ENCODE measurements at regions not wholly inside any gene's neighbourhood (a gene's known extent, or its start where the extent isn't known, plus 50 kb on each side); places are given as distances from the start of the nearest gene placed in this dataset.

DNA sequence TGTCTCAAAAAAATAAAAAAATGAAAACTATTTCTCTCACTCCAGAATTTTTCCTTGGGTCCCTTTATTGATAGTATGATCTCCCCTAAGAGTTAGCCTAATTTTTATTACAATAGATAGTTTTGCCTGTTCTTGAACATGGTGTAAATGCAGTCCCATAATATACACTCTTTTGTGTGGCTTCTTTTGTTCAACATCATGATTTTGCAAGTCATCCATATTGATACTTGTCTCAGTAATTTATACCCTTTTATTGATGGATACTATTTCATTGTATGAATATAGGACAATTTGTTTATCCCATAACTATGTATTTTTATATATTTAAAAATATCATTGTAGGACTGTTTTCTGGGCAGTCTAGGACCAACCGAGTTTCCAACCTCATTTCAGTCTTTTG is 207.0 kb downstream of the UTP18 start:
- Histone ChIP-seq H3K9me3 (ENCODE audit: insufficient read depth, low read length) (no peaks in the 10 kb centered on the region), H3K27ac (ENCODE audit: low read depth, low read length) (no peak overlapping the region), H3K36me3 (ENCODE audit: low read length) (no peaks in the 10 kb centered on the region), H3K79me2 (ENCODE audit: insufficient read depth, low read length) (no peaks in the 10 kb centered on the region), H3K27me3 (ENCODE audit: low read length) (no peaks in the 10 kb centered on the region), H2AFZ (ENCODE audit: low read depth, low read length, severe bottlenecking) (no peak overlapping the region), H3K9me2 (replicated peaks; ENCODE audit: insufficient read depth, low read length) (no peaks in the 10 kb centered on the region), H4K20me1 (ENCODE audit: low read depth, low read length) (no peaks in the 10 kb centered on the region), H3F3A (ENCODE audit: insufficient read depth) (no peaks in the 10 kb centered on the region), H3K4me2 (ENCODE audit: low read depth, low read length, poor library complexity, severe bottlenecking) (no peak overlapping the region), H3K4me3 (ENCODE audit: insufficient read depth, low read length, poor library complexity, severe bottlenecking) (no peak overlapping the region), H3K9ac (ENCODE audit: low read length) (no peak overlapping the region)
- TF ChIP-seq CTCF (IDR thresholded peaks at IDR 0.05; ENCODE audit: insufficient read depth, low read length, poor library complexity, severe bottlenecking) (no peak), EZH2phosphoT487 (conservative IDR thresholded peaks at IDR 0.05; ENCODE audit: low read length) (no peak)

- H3K4me2 ChIP-seq (ENCODE audit: low read depth, low read length, poor library complexity, severe bottlenecking) = no peak overlapping the region
- H3K9me2 ChIP-seq (replicated peaks; ENCODE audit: insufficient read depth, low read length) = no peaks in the 10 kb centered on the region
- H4K20me1 ChIP-seq (ENCODE audit: low read depth, low read length) = no peaks in the 10 kb centered on the region
- no peaks in the 10 kb centered on the region for H3K9me3 ChIP-seq (ENCODE audit: insufficient read depth, low read length)
- H3K4me3 ChIP-seq (ENCODE audit: insufficient read depth, low read length, poor library complexity, severe bottlenecking) = no peak overlapping the region
- no peak overlapping the region for H3K9ac ChIP-seq (ENCODE audit: low read length)
- TF ChIP-seq CTCF (IDR thresholded peaks at IDR 0.05; ENCODE audit: insufficient read depth, low read length, poor library complexity, severe bottlenecking) (no peak), EZH2phosphoT487 (conservative IDR thresholded peaks at IDR 0.05; ENCODE audit: low read length) (no peak)
- H2AFZ ChIP-seq (ENCODE audit: low read depth, low read length, severe bottlenecking) = no peak overlapping the region
- H3K79me2 ChIP-seq (ENCODE audit: insufficient read depth, low read length) = no peaks in the 10 kb centered on the region
- H3K27ac ChIP-seq (ENCODE audit: low read depth, low read length) = no peak overlapping the region
- H3F3A ChIP-seq (ENCODE audit: insufficient read depth) = no peaks in the 10 kb centered on the region
- H3K36me3 ChIP-seq (ENCODE audit: low read length) = no peaks in the 10 kb centered on the region
- no peaks in the 10 kb centered on the region for H3K27me3 ChIP-seq (ENCODE audit: low read length)
Measured at GRCh38 chr17:51472670-51473205, 212.4 kb downstream of the UTP18 start.

DNA sequence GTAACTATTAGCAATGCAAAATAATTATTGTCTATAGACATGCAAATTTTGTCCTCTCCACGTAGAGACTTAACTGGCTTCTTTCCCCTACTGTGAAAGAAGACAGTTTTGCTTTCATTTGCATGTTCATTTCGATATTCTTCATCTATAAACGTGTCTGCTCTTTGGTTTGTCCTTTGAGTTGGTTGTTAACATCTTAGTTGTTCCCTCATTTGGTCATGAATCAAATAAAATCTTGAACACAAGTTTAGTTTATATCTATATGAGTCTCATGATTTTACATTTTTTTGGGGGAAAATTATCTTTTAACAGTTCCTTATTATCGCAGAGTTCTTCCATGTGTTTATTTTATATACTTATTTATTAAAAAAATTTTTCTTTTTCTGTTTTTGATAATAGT is 214.4 kb downstream of the UTP18 start:
- Histone ChIP-seq H3K4me3 (ENCODE audit: insufficient read depth, low read length, poor library complexity, severe bottlenecking) (no peak overlapping the region), H3F3A (ENCODE audit: insufficient read depth) (no peaks in the 10 kb centered on the region), H3K9me2 (replicated peaks; ENCODE audit: insufficient read depth, low read length) (no peaks in the 10 kb centered on the region), H3K27ac (ENCODE audit: low read depth, low read length) (no peak overlapping the region), H4K20me1 (ENCODE audit: low read depth, low read length) (no peaks in the 10 kb centered on the region), H3K79me2 (ENCODE audit: insufficient read depth, low read length) (no peaks in the 10 kb centered on the region), H3K27me3 (ENCODE audit: low read length) (no peaks in the 10 kb centered on the region), H2AFZ (ENCODE audit: low read depth, low read length, severe bottlenecking) (no peak overlapping the region), H3K9me3 (ENCODE audit: insufficient read depth, low read length) (no peaks in the 10 kb centered on the region), H3K36me3 (ENCODE audit: low read length) (no peaks in the 10 kb centered on the region), H3K9ac (ENCODE audit: low read length) (no peak overlapping the region), H3K4me2 (ENCODE audit: low read depth, low read length, poor library complexity, severe bottlenecking) (no peak overlapping the region)
- no peak for TF ChIP-seq EZH2phosphoT487 (conservative IDR thresholded peaks at IDR 0.05; ENCODE audit: low read length)
- TF ChIP-seq CTCF (IDR thresholded peaks at IDR 0.05; ENCODE audit: insufficient read depth, low read length, poor library complexity, severe bottlenecking) = no peak
